SK-N-SH (cell line): ENCODE measurements at regions not wholly inside any gene's neighbourhood (a gene's known extent, or its start where the extent isn't known, plus 50 kb on each side); places are given as distances from the start of the nearest gene placed in this dataset.
"Not testable (repeated sequence)": the region's sequence is repeated elsewhere in the genome, so short reads cannot be mapped to it uniquely, and the experiment has no call there.

Source experiments
- CTCF ChIA-PET: fragments of 300-600, 350-600 bp; formaldehyde crosslinking; extraction: SDS; loops from one replicate; lab custom pipeline; 2021; lab: Yijun Ruan, JAX
- POLR2A ChIA-PET: fragments of 350-600 bp; sonication (Branson Sonifier 250); formaldehyde crosslinking; extraction: SDS; loops from one replicate; lab custom pipeline; 2020; ENCODE audit warnings: antibody characterized with exemption, inconsistent platforms; lab: Yijun Ruan, JAX
- DNase-seq: peaks from one replicate; pipeline ENCODE4 v3.0.0; 2012
- H2AFZ ChIP-seq: fragments of 200-600 bp; sonication (generic); 2 replicates; pipeline ENCODE4 v1.8.1; 2016; ENCODE audit warnings: antibody characterized with exemption, mild to moderate bottlenecking, low read depth
- H3F3A ChIP-seq: fragments of 200-600 bp; sonication (generic); replicated peaks from 2 replicates; pipeline ENCODE3; 2016; ENCODE audit warnings: antibody characterized with exemption, mild to moderate bottlenecking; ENCODE audit not compliant: insufficient read depth
- H3K27ac ChIP-seq, 2 experiments: fragments of 200-500 bp in 1 of 2; fragments of 200-600 bp in 1 of 2; sonication (Bioruptor generic) in 1 of 2; sonication (generic), shearing (Covaris generic) in 1 of 2; 2 replicates each; pipeline versions ENCODE4 v1.5.1 to v1.6.1; 2014 to 2016; ENCODE audit warnings: low read depth in 2 of 2, inconsistent platforms in 1 of 2, low read length in 1 of 2, mild to moderate bottlenecking in 1 of 2, mixed read lengths in 1 of 2
- H3K27me3 ChIP-seq: fragments of 200-600 bp; sonication (generic), shearing (Covaris generic); 2 replicates; pipeline ENCODE4 v1.6.1; 2016; ENCODE audit warnings: mixed run types; ENCODE audit not compliant: insufficient read depth
- H3K36me3 ChIP-seq, 2 experiments: fragments of 200-500 bp in 1 of 2; fragments of 200-600 bp in 1 of 2; sonication (Bioruptor generic) in 1 of 2; sonication (generic) in 1 of 2; replicated peaks in 1 of 2; 2 replicates each; pipeline versions ENCODE3 to v1.5.1; 2014 to 2016; ENCODE audit warnings: low read length in 1 of 2, mild to moderate bottlenecking in 1 of 2; ENCODE audit not compliant: insufficient read depth in 2 of 2, control insufficient read depth in 1 of 2
- H3K4me1 ChIP-seq, 2 experiments: fragments of 200-500 bp in 1 of 2; fragments of 200-600 bp in 1 of 2; sonication (Bioruptor generic) in 1 of 2; sonication (generic), shearing (Covaris generic) in 1 of 2; 2 replicates each; pipeline versions ENCODE4 v1.5.1 to v1.6.1; 2014 to 2016; ENCODE audit warnings: low read depth in 1 of 2, low read length in 1 of 2, mixed run types in 1 of 2; ENCODE audit not compliant: insufficient read depth in 2 of 2, control insufficient read depth in 1 of 2
- H3K4me2 ChIP-seq: fragments of 200-600 bp; sonication (generic), shearing (Covaris generic); 2 replicates; pipeline ENCODE4 v1.6.1; 2017; ENCODE audit warnings: mixed run types
- H3K4me3 ChIP-seq, 2 experiments: fragments of 200-500 bp in 1 of 2; fragments of 200-600 bp in 1 of 2; sonication (Bioruptor generic) in 1 of 2; sonication (generic), shearing (Covaris generic) in 1 of 2; 2 replicates each; pipeline versions ENCODE4 v1.5.1 to v1.8.1; 2014 to 2016; ENCODE audit warnings: low read depth in 2 of 2, inconsistent platforms in 1 of 2, low read length in 1 of 2, mild to moderate bottlenecking in 1 of 2, mixed read lengths in 1 of 2, moderate library complexity in 1 of 2
- H3K79me2 ChIP-seq: fragments of 200-600 bp; sonication (generic); 2 replicates; pipeline ENCODE4 v1.8.1; 2017; ENCODE audit warnings: mild to moderate bottlenecking; ENCODE audit not compliant: insufficient read depth
- H3K9ac ChIP-seq: fragments of 200-600 bp; sonication (generic); 2 replicates; pipeline ENCODE4 v1.6.1; 2017; ENCODE audit warnings: mixed run types
- H3K9me2 ChIP-seq: fragments of 200-600 bp; sonication (generic); 2 replicates; pipeline ENCODE4 v1.6.1; 2017; ENCODE audit warnings: mixed run types
- H3K9me3 ChIP-seq: fragments of 200-600 bp; sonication (generic); 2 replicates; pipeline ENCODE4 v1.6.1; 2017; ENCODE audit warnings: mixed run types, mild to moderate bottlenecking, moderate library complexity
- H4K20me1 ChIP-seq: fragments of 200-600 bp; sonication (generic); 2 replicates; pipeline ENCODE4 v1.6.1; 2017; ENCODE audit warnings: mild to moderate bottlenecking, mixed run types; ENCODE audit not compliant: insufficient read depth
- CHD2 ChIP-seq: fragments of 150-350 bp; IDR thresholded peaks from 2 replicates; pipeline ENCODE4 v1.6.1; 2018; ENCODE audit warnings: low read length; ENCODE audit not compliant: partially characterized antibody
- EP300 ChIP-seq, 2 experiments: IDR thresholded peaks; 2 replicates each; pipeline versions ENCODE4 v1.4.0 to v1.6.1; 2012; ENCODE audit warnings: borderline replicate concordance in 1 of 2, low read depth in 1 of 2, low read length in 1 of 2
- EZH2phosphoT487 ChIP-seq: fragments of 200-600 bp; sonication (generic); IDR thresholded peaks from 2 replicates; pipeline ENCODE4 v1.6.1; 2017; ENCODE audit warnings: low read depth, mixed run types, mild to moderate bottlenecking, antibody characterized with exemption, moderate library complexity, borderline replicate concordance
- FOXJ3 ChIP-seq: sonication (generic); formaldehyde crosslinking; IDR thresholded peaks from 2 replicates; pipeline ENCODE4 v1.5.1; 2020; ENCODE audit warnings: mild to moderate bottlenecking, missing genetic modification reagents
- GATA2 ChIP-seq: sonication (generic); formaldehyde crosslinking; IDR thresholded peaks from 2 replicates; pipeline ENCODE4 v1.5.0; 2020; ENCODE audit warnings: mild to moderate bottlenecking, missing genetic modification reagents
- MXI1 ChIP-seq: IDR thresholded peaks from 2 replicates; pipeline ENCODE4 v1.6.1; 2012; ENCODE audit warnings: mild to moderate bottlenecking, low read depth, low read length, improper control_type of control experiment
- NFIC ChIP-seq: IDR thresholded peaks from 2 replicates; pipeline ENCODE4 v1.4.0; 2012; ENCODE audit warnings: borderline replicate concordance
- NRF1 ChIP-seq: IDR thresholded peaks from 2 replicates; pipeline ENCODE4 v1.6.1; 2012; ENCODE audit warnings: low read depth, mild to moderate bottlenecking, low read length
- RCOR1 ChIP-seq: fragments of 150-350 bp; IDR thresholded peaks from 2 replicates; pipeline ENCODE4 v1.6.1; 2017; ENCODE audit warnings: antibody characterized with exemption, low read length
- REST ChIP-seq: IDR thresholded peaks from 2 replicates; pipeline ENCODE4 v1.6.1; 2012; ENCODE audit warnings: mild to moderate bottlenecking, low read depth, low read length, moderate library complexity
- RFX5 ChIP-seq: IDR thresholded peaks from 2 replicates; pipeline ENCODE4 v1.6.1; 2012; ENCODE audit warnings: mild to moderate bottlenecking, improper control_type of control experiment, low read length
- SMC3 ChIP-seq: IDR thresholded peaks from 2 replicates; pipeline ENCODE4 v1.6.1; 2012; ENCODE audit warnings: low read depth, low read length, improper control_type of control experiment
- TAF1 ChIP-seq: IDR thresholded peaks from 2 replicates; pipeline ENCODE4 v1.6.1; 2012; ENCODE audit warnings: low read depth, mild to moderate bottlenecking, low read length, moderate library complexity, borderline replicate concordance
- TCF12 ChIP-seq: IDR thresholded peaks from 2 replicates; pipeline ENCODE4 v1.4.0; 2012
- ZBTB33 ChIP-seq: IDR thresholded peaks from 2 replicates; pipeline ENCODE4 v1.4.0; 2012; ENCODE audit warnings: low read depth, borderline replicate concordance
- WGBS: methylation state at CpG from one replicate; pipeline ENCODE4 v1.1.6; 2017; ENCODE audit warnings: low lambda C conversion rate; 5-methylcytosine and 5-hydroxymethylcytosine counted together

GRCh38 chr10:16242859-16243613, 193.8 kb upstream of the PTER start:
- TF ChIP-seq FOXJ3 (CRISPR knock-in tag) (no peak), EZH2phosphoT487 (no peak), NRF1 (no peak), MXI1 (no peak), RCOR1 (no peak), TAF1 (no peak), EP300 (IDR thresholded peaks at IDR 0.05; ENCODE audit: borderline replicate concordance in 1 of 2, low read depth in 1 of 2, low read length in 1 of 2) (no peak), SMC3 (no peak), REST (no peak), ZBTB33 (no peak), GATA2 (CRISPR knock-in tag) (no peak), TCF12 (no peak), RFX5 (no peak), NFIC (no peak), CHD2 (no peak)
- no peaks in the 10 kb centered on the region for H4K20me1 ChIP-seq
- H3K27me3 ChIP-seq: no peaks in the 10 kb centered on the region
- H3K4me3 ChIP-seq: no peak overlapping the region
- no peak overlapping the region for H3K9ac ChIP-seq
- ChIA-PET CTCF (no interaction called here), POLR2A (no interaction called here)
- H3K4me1 ChIP-seq: no peaks in the 10 kb centered on the region
- H3K4me2 ChIP-seq: no peak overlapping the region
- no peaks in the 10 kb centered on the region for H3K36me3 ChIP-seq
- H3K27ac ChIP-seq: no peak overlapping the region
- peaks cover 5% of the 10 kb centered on the region for H3K9me3 ChIP-seq
- H3K9me2 ChIP-seq: no peaks in the 10 kb centered on the region
- no peak for DNase-seq
- no peaks in the 10 kb centered on the region for H3F3A ChIP-seq
- H2AFZ ChIP-seq: no peak overlapping the region
- H3K79me2 ChIP-seq: no peaks in the 10 kb centered on the region

- H3K9me3 ChIP-seq, POLR2A ChIA-PET, H2AFZ ChIP-seq, H3K79me2 ChIP-seq, H3K27me3 ChIP-seq, H3K27ac ChIP-seq, CTCF ChIA-PET, H3K9me2 ChIP-seq, H3K9ac ChIP-seq, H3F3A ChIP-seq, H3K4me1 ChIP-seq, H3K36me3 ChIP-seq, DNase-seq, H3K4me3 ChIP-seq, H4K20me1 ChIP-seq, H3K4me2 ChIP-seq: not testable (repeated sequence)
- WGBS: 27% methylated on average over 5 of the region's 7 CpGs
Observed at GRCh38 chr10:16250136-16250535, 186.7 kb upstream of the PTER start.
